Panc1 (cell line): ENCODE measurements at regions not wholly inside any gene's neighbourhood (a gene's known extent, or its start where the extent isn't known, plus 50 kb on each side); places are given as distances from the start of the nearest gene placed in this dataset.

Experiments used
- ATAC-seq: fragments of 200-7000 bp; cut with Tn5 transposase; 2 replicates; pipeline ENCODE4 v1.9.1; 2020; ENCODE audit warnings: mild to moderate bottlenecking, moderate library complexity
- BruUV-seq: library from RNA; stranded (reverse); fragments of 400-500 nt; replicated peaks from 2 replicates; lab custom pipeline; 2021; lab: Mats Ljungman, UMichigan
- CTCF ChIA-PET: fragments of 300-600 bp; sonication (Branson Sonifier 250); formaldehyde crosslinking; loops from one replicate; lab custom pipeline; 2022; ENCODE audit warnings: antibody characterized with exemption; lab: Charles Lee
- POLR2A ChIA-PET: fragments of 300-600 bp; sonication (Branson Sonifier 250); formaldehyde crosslinking; loops from one replicate; lab custom pipeline; 2022; ENCODE audit warnings: antibody characterized with exemption; lab: Charles Lee
- DNase-seq: peaks from one replicate; pipeline ENCODE4 v3.0.0-alpha.2; 2010; ENCODE audit warnings: low read depth, low spot score
- H3K27ac ChIP-seq: 2 replicates; pipeline ENCODE4 v1.5.1; 2011; ENCODE audit warnings: mild to moderate bottlenecking, low read length, inconsistent platforms
- H3K27me3 ChIP-seq: fragments of 200-500 bp; sonication (Bioruptor generic); 2 replicates; pipeline ENCODE4 v1.6.0; 2014; ENCODE audit warnings: low read length, inconsistent platforms; ENCODE audit not compliant: control insufficient read depth, insufficient read depth
- H3K36me3 ChIP-seq: fragments of 200-500 bp; sonication (Bioruptor generic); 2 replicates; pipeline ENCODE4 v1.5.1; 2014; ENCODE audit warnings: inconsistent platforms, mild to moderate bottlenecking, low read length, moderate library complexity; ENCODE audit not compliant: control insufficient read depth, insufficient read depth
- H3K4me1 ChIP-seq: 2 replicates; pipeline ENCODE4 v1.5.1; 2011; ENCODE audit warnings: inconsistent platforms, mild to moderate bottlenecking, low read length, moderate library complexity; ENCODE audit not compliant: control insufficient read depth, insufficient read depth
- H3K4me3 ChIP-seq, 2 experiments: 2 replicates each; pipeline ENCODE4 v1.5.1; 2011 to 2012; ENCODE audit warnings: low read depth in 2 of 2, low read length in 2 of 2, mild to moderate bottlenecking in 2 of 2, inconsistent platforms in 1 of 2, moderate library complexity in 1 of 2
- H3K9me3 ChIP-seq: fragments of 200-500 bp; sonication (Bioruptor generic); 2 replicates; pipeline ENCODE4 v1.5.1; 2014; ENCODE audit warnings: low read depth, mild to moderate bottlenecking, inconsistent platforms, low read length, moderate library complexity; ENCODE audit not compliant: control insufficient read depth, insufficient read depth
- POLR2AphosphoS5 ChIP-seq: IDR thresholded peaks from 2 replicates; pipeline ENCODE4 v1.6.1; 2012; ENCODE audit warnings: mild to moderate bottlenecking, low read depth, low read length, moderate library complexity
- SIN3A ChIP-seq: IDR thresholded peaks from 2 replicates; pipeline ENCODE4 v1.6.1; 2012; ENCODE audit warnings: low read depth, mild to moderate bottlenecking, low read length, moderate library complexity, borderline replicate concordance; ENCODE audit not compliant: insufficient read depth
- TCF7L2 ChIP-seq: IDR thresholded peaks from 2 replicates; pipeline ENCODE4 v1.6.1; 2011; ENCODE audit warnings: mild to moderate bottlenecking, low read depth, low read length, inconsistent platforms
- in situ Hi-C: cut with HindIII; loops from 2 replicates; pipeline ENCODE4 v1.10.0; 2016; ENCODE audit warnings: low sequenced_read_pairs, low pct_unique_long_range_greater_than_20kb
- intact Hi-C: fragments of 100-400 bp; cut with micrococcal nuclease; formaldehyde crosslinking; loops from one replicate; pipeline ENCODE4 v1.10.0; 2022; ENCODE audit not compliant: unreplicated experiment
- TF ChIP-seq, protein P1 (sequence below): fragments of 450-650 bp; IDR thresholded peaks from 2 replicates; pipeline ENCODE4 v1.5.1; 2017; ENCODE audit warnings: mild to moderate bottlenecking
- TF ChIP-seq, protein P2 (sequence below), 2 experiments: IDR thresholded peaks; 2 replicates each; pipeline ENCODE4 v1.6.1; 2011 to 2012; ENCODE audit warnings: low read depth in 2 of 2, control low read depth in 1 of 2, low read length in 1 of 2, mild to moderate bottlenecking in 1 of 2, moderate library complexity in 1 of 2; ENCODE audit not compliant: insufficient read depth in 1 of 2

DNA sequence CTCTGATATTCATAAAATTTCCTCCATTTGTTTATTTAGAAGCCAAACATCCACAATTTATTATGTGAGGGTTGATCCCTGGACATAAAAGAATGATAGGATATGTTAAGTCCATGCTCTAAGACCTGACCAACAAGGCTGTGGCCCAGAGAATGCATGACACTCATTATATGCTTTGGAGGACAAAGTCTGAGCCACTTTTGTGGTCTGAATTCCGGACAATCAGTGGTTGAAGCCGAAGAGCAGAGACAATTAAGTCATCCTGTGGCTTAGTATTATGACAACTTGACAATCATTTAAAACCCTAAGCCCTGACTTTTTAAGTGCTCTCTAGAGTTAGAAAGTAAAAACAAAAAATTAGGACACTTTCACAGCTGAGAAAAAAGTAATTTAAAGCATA is 483.3 kb downstream of the PLCL1 start:
- TF ChIP-seq POLR2AphosphoS5 (no peak), SIN3A (no peak), TCF7L2 (no peak)
- TF ChIP-seq, protein P1, sequence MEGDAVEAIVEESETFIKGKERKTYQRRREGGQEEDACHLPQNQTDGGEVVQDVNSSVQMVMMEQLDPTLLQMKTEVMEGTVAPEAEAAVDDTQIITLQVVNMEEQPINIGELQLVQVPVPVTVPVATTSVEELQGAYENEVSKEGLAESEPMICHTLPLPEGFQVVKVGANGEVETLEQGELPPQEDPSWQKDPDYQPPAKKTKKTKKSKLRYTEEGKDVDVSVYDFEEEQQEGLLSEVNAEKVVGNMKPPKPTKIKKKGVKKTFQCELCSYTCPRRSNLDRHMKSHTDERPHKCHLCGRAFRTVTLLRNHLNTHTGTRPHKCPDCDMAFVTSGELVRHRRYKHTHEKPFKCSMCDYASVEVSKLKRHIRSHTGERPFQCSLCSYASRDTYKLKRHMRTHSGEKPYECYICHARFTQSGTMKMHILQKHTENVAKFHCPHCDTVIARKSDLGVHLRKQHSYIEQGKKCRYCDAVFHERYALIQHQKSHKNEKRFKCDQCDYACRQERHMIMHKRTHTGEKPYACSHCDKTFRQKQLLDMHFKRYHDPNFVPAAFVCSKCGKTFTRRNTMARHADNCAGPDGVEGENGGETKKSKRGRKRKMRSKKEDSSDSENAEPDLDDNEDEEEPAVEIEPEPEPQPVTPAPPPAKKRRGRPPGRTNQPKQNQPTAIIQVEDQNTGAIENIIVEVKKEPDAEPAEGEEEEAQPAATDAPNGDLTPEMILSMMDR: no peak
- TF ChIP-seq, protein P2, sequence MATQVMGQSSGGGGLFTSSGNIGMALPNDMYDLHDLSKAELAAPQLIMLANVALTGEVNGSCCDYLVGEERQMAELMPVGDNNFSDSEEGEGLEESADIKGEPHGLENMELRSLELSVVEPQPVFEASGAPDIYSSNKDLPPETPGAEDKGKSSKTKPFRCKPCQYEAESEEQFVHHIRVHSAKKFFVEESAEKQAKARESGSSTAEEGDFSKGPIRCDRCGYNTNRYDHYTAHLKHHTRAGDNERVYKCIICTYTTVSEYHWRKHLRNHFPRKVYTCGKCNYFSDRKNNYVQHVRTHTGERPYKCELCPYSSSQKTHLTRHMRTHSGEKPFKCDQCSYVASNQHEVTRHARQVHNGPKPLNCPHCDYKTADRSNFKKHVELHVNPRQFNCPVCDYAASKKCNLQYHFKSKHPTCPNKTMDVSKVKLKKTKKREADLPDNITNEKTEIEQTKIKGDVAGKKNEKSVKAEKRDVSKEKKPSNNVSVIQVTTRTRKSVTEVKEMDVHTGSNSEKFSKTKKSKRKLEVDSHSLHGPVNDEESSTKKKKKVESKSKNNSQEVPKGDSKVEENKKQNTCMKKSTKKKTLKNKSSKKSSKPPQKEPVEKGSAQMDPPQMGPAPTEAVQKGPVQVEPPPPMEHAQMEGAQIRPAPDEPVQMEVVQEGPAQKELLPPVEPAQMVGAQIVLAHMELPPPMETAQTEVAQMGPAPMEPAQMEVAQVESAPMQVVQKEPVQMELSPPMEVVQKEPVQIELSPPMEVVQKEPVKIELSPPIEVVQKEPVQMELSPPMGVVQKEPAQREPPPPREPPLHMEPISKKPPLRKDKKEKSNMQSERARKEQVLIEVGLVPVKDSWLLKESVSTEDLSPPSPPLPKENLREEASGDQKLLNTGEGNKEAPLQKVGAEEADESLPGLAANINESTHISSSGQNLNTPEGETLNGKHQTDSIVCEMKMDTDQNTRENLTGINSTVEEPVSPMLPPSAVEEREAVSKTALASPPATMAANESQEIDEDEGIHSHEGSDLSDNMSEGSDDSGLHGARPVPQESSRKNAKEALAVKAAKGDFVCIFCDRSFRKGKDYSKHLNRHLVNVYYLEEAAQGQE (IDR thresholded peaks at IDR 0.05; ENCODE audit: insufficient read depth in 1 of 2, low read depth in 2 of 2, low read length in 1 of 2): no peak
- Histone ChIP-seq H3K4me1 (no peaks in the 10 kb centered on the region), H3K9me3 (no peaks in the 10 kb centered on the region), H3K27ac (no peak overlapping the region), H3K4me3 (no peak overlapping the region), H3K27me3 (peaks cover 17% of the 10 kb centered on the region), H3K36me3 (no peaks in the 10 kb centered on the region)
- ATAC-seq (no peak), DNase-seq (no peak)
- intact Hi-C loops: no loop called here
- no TSS peak for BruUV-seq
- ChIA-PET CTCF (no interaction called here), POLR2A (no interaction called here)
- in situ Hi-C loops: no loop called here

DNA sequence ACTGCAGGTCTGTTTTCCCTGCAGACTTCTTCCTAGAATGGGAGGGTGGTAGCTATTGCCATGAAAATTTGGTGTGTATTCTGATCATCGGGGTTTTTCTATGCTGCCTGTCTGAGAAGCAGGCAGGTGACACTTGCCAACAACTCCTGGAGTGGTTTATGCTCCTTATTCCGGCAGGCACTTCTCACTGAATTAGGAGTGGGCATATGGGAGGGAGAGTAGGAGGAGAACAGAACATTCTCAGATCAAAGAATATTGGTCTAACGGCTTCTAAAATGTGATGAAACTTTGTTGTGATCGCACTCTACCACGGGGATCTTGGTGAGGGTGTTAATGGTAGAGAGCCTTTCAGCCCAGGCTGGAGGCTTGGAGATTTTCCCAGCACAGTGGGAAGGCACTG is 480.8 kb downstream of the PLCL1 start:
- POLR2A ChIA-PET: no interaction called here
- Histone ChIP-seq H3K27me3 (peaks cover 17% of the 10 kb centered on the region), H3K9me3 (no peaks in the 10 kb centered on the region), H3K27ac (no peak overlapping the region), H3K4me3 (no peak overlapping the region), H3K4me1 (no peaks in the 10 kb centered on the region), H3K36me3 (no peaks in the 10 kb centered on the region)
- CTCF ChIA-PET: no interaction called here
- in situ Hi-C loops: no loop called here
- no TSS peak for BruUV-seq
- no peak for DNase-seq
- no peak for ATAC-seq
- TF ChIP-seq SIN3A (no peak), TCF7L2 (no peak), POLR2AphosphoS5 (no peak)
- TF ChIP-seq, protein P2 (IDR thresholded peaks at IDR 0.05; ENCODE audit: insufficient read depth in 1 of 2, low read depth in 2 of 2, low read length in 1 of 2): no peak
- TF ChIP-seq, protein P1: no peak
- intact Hi-C loops: no loop called here
